ENCODE measurements at regions not wholly inside any gene's neighbourhood (a gene's known extent, or its start where the extent isn't known, plus 50 kb on each side); places are given as distances from the start of the nearest gene placed in this dataset.
"Not testable (repeated sequence)": the region's sequence is repeated elsewhere in the genome, so short reads cannot be mapped to it uniquely, and the experiment has no call there.

- not testable (repeated sequence) for TF ChIP-seq CTCF (IDR thresholded peaks at IDR 0.05; ENCODE audit: low read length); EZH2 (optimal IDR thresholded peaks at IDR 0.05; ENCODE audit: low read depth, low read length); EZH2phosphoT487 (IDR thresholded peaks at IDR 0.05; ENCODE audit: low read length)
Observed at GRCh38 chr18:51570071-51570470, 372.6 kb upstream of the MEX3C start.
